ENCODE measurements at regions not wholly inside any gene's neighbourhood (a gene's known extent, or its start where the extent isn't known, plus 50 kb on each side); places are given as distances from the start of the nearest gene placed in this dataset.

GRCh38 chr10:28920091-28920490, 242.8 kb downstream of the BAMBI start:
- no peak for TF ChIP-seq CTCF (IDR thresholded peaks at IDR 0.05)
- no peak for TF ChIP-seq EP300 (IDR thresholded peaks at IDR 0.05)
